ENCODE measurements at regions not wholly inside any gene's neighbourhood (a gene's known extent, or its start where the extent isn't known, plus 50 kb on each side); places are given as distances from the start of the nearest gene placed in this dataset.
A peak's percentile ranks its signal among the peaks of the same experiment; 100 is the strongest.

DNA sequence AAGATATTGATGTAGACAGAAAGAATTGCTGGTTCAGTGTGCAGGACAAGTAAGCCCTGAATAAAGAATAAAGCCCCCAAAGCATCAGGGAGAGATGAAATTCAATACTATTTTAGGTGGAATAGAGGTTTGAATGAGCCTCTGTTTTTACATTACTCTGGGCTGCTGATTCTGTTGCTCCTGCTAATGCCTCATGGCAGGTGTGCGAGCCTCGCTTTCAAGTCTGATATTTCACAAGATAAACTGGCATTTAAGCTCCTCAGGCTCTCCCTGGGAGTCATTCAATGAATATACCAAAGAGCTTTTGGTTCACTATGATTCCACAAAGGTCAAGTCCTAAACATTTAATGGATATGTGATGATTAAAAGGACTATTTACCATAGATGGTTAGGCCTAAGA, 601.0 kb upstream of the SLC39A10 start:
- no peak overlapping the region for H3K4me3 ChIP-seq (ENCODE audit: low read depth, poor library complexity, severe bottlenecking)
- WGBS, 2 donors = 83 to 86% methylated on average over 2 of the region's 2 CpGs
- no peak for DNase-seq (ENCODE audit: low spot score in 2 of 2)
- TF ChIP-seq POLR2A (IDR thresholded peaks at IDR 0.05) = no peak
- TF ChIP-seq, protein P1, sequence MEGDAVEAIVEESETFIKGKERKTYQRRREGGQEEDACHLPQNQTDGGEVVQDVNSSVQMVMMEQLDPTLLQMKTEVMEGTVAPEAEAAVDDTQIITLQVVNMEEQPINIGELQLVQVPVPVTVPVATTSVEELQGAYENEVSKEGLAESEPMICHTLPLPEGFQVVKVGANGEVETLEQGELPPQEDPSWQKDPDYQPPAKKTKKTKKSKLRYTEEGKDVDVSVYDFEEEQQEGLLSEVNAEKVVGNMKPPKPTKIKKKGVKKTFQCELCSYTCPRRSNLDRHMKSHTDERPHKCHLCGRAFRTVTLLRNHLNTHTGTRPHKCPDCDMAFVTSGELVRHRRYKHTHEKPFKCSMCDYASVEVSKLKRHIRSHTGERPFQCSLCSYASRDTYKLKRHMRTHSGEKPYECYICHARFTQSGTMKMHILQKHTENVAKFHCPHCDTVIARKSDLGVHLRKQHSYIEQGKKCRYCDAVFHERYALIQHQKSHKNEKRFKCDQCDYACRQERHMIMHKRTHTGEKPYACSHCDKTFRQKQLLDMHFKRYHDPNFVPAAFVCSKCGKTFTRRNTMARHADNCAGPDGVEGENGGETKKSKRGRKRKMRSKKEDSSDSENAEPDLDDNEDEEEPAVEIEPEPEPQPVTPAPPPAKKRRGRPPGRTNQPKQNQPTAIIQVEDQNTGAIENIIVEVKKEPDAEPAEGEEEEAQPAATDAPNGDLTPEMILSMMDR (IDR thresholded peaks at IDR 0.05) = no peak
- intact Hi-C loops (cut with DNase I; ENCODE audit: low total_unique reads) = no loop called here

DNA sequence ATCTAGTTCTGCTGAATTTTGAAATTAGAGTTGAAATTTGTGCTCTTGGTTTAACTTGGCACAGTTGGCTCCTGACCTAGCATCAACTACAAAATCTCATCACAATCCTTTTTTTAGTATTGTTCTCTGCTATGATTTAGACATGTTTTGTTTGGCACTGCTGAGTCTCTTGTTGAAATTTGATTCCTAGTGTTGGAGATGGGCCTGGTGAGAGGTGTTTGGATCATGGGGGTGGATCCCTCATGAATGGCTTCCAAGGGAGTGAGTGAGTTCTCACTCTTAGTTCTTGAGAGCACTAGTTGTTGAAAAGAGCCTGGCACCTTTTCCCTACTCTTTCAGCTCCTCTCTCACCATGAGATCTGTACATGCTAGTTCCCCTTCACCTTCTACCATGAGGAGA, 605.6 kb upstream of the SLC39A10 start:
- no peak for DNase-seq (ENCODE audit: low spot score in 2 of 2)
- TF ChIP-seq POLR2A (IDR thresholded peaks at IDR 0.05) = no peak
- TF ChIP-seq, protein P1 (IDR thresholded peaks at IDR 0.05) = no peak
- no peak overlapping the region for H3K4me3 ChIP-seq (ENCODE audit: low read depth, poor library complexity, severe bottlenecking)
- intact Hi-C loops (cut with DNase I; ENCODE audit: low total_unique reads) = no loop called here

DNA sequence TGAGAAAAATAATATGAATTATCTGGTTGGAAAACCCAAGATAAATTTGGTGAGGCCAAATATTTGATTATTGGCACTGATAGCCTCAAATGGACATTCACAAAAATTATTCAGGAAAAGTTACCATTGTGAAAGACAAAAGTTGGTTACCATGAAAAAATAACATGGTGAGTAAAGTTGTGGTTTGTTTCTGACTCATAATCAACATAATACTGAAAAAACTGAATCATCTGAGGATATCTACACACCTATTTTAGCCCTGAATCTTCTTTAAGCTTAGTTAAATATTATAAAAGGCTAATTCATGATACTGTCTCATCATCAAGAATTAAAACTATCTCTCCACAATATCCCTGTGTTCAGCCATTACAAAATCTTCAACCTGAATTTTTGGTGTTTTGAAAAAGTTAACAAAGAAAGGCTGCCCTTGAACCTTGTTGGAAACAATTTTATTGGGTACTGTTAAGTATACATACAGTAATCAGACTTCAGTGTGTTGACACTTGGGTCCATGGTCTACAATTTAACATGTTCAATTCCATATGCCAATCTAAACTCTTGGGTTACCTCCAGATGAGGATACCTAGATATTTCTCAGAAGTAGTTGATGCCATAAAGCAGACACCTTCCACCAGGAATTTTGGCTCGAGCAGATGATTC, 607.5 kb upstream of the SLC39A10 start:
- TF ChIP-seq, protein P1 (IDR thresholded peaks at IDR 0.05) = no peak
- TF ChIP-seq POLR2A (IDR thresholded peaks at IDR 0.05) = no peak
- H3K4me3 ChIP-seq (ENCODE audit: low read depth, poor library complexity, severe bottlenecking) = no peak overlapping the region
- DNase-seq (ENCODE audit: low spot score in 2 of 2) = no peak
- 83 to 95% methylated on average over 1 of the region's 1 CpG for WGBS, 2 donors
- intact Hi-C loops (cut with DNase I; ENCODE audit: low total_unique reads) = no loop called here

DNA sequence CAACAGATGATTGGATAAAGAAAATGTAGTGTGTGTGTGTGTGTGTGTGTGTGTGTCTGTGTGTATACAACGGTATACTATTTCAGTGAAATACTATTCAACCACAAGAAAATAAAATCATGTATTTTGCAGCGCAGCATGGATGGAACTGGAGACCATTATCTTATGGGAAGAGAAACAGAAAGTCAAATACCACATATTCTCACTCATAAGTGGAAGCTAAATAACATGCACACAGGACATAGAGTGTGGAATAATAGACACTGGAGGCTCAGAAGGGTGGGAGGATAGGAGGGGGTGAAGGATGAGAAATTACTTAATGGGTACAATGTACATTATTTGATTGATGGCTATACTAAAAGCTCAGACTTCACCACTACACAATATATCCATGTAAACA, 609.1 kb upstream of the SLC39A10 start:
- intact Hi-C loops (cut with DNase I; ENCODE audit: low total_unique reads) = no loop called here
- TF ChIP-seq, protein P1 (IDR thresholded peaks at IDR 0.05) = no peak
- TF ChIP-seq POLR2A (IDR thresholded peaks at IDR 0.05) = no peak
- DNase-seq (ENCODE audit: low spot score in 2 of 2) = no peak
- H3K4me3 ChIP-seq (ENCODE audit: low read depth, poor library complexity, severe bottlenecking) = no peak overlapping the region
- 89% methylated on average over 2 of the region's 2 CpGs for WGBS, 2 donors

DNA sequence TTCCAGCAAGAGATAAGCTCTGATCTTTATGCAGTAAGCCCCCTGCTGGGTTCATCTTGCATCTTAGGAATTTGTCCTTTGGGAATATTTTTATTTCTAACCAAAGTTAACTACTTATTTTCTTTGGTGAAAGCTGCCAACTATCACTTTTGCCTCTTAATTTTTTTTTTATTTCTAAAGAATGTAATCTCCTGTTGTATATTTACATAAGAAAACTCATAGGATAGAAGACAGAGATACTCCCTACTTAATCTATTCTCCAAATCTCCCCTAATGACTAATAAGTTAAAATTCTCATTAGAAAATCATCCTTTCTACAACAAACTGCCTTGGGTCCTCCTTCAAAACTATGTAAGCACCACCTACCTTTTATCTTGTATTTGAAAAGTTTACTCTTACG, 612.2 kb upstream of the SLC39A10 start:
- TF ChIP-seq, protein P1 (IDR thresholded peaks at IDR 0.05) = no peak
- TF ChIP-seq POLR2A (IDR thresholded peaks at IDR 0.05) = no peak
- intact Hi-C loops (cut with DNase I; ENCODE audit: low total_unique reads) = no loop called here
- WGBS, 2 donors = 89 to 94% methylated on average over 1 of the region's 1 CpG

DNA sequence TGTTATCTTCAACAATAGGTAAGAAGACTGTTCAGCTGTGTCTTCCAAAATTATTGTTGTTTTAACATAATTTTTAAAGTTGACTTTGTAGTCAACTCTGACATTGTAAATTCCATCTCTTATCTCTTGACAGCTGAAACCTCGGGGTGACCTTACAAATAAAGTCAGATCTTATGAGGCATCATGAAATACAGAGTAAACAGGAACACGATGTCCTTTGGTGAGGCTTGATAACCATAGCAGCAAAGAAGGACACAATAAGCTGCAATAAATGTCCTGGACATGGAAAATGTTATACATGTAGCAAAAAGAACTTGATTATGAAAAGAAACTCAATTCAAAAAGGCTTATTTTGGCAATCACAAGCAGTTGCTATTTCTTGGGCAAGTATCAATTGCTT, 618.9 kb upstream of the SLC39A10 start:
- no peak overlapping the region for H3K4me3 ChIP-seq (ENCODE audit: low read depth, poor library complexity, severe bottlenecking)
- peak in 1 of 2 donors; percentile 19 for DNase-seq (ENCODE audit: low spot score in 2 of 2)
- 27 to 41% methylated on average over 2 of the region's 2 CpGs for WGBS, 2 donors
- intact Hi-C loops (cut with DNase I; ENCODE audit: low total_unique reads) = no loop called here
- TF ChIP-seq, protein P1 (IDR thresholded peaks at IDR 0.05) = no peak

More for the DNA sequence above, 612.2 kb upstream of the SLC39A10 start:
- no peak overlapping the region for H3K4me3 ChIP-seq (ENCODE audit: low read depth, poor library complexity, severe bottlenecking)
- no peak for DNase-seq (ENCODE audit: low spot score in 2 of 2)

All from lower leg skin (tissue), 4 donors.